Neural progenitor cell (in vitro differentiated cells): ENCODE measurements at regions not wholly inside any gene's neighbourhood (a gene's known extent, or its start where the extent isn't known, plus 50 kb on each side); places are given as distances from the start of the nearest gene placed in this dataset.
A peak's percentile ranks its signal among the peaks of the same experiment; 100 is the strongest.
"Not testable (repeated sequence)": the region's sequence is repeated elsewhere in the genome, so short reads cannot be mapped to it uniquely, and the experiment has no call there.

Experiments used
- DNase-seq: peaks from one replicate; pipeline ENCODE4 v3.0.0-alpha.2; 2016; ENCODE audit warnings: low spot score
- H2AFZ ChIP-seq: fragments of 200-600 bp; sonication (generic); replicated peaks from 2 replicates; pipeline ENCODE4 v1.6.1; 2016; ENCODE audit warnings: antibody characterized with exemption
- H3F3A ChIP-seq: fragments of 200-600 bp; sonication (generic); 2 replicates; pipeline ENCODE4 v1.6.1; 2016; ENCODE audit warnings: antibody characterized with exemption, low read depth
- H3K27ac ChIP-seq: fragments of 200-600 bp; sonication (generic); 2 replicates; pipeline ENCODE4 v1.5.1; 2016; ENCODE audit warnings: mild to moderate bottlenecking
- H3K27me3 ChIP-seq: fragments of 200-600 bp; sonication (generic); 2 replicates; pipeline ENCODE4 v1.6.1; 2016; ENCODE audit warnings: mild to moderate bottlenecking, moderate library complexity
- H3K36me3 ChIP-seq: fragments of 200-600 bp; sonication (generic); 2 replicates; pipeline ENCODE4 v1.5.1; 2016
- H3K4me1 ChIP-seq: fragments of 200-600 bp; sonication (generic); 2 replicates; pipeline ENCODE4 v1.6.1; 2016; ENCODE audit warnings: mixed run types
- H3K4me2 ChIP-seq: fragments of 200-600 bp; sonication (generic); 2 replicates; pipeline ENCODE4 v1.6.1; 2016
- H3K4me3 ChIP-seq: fragments of 200-600 bp; sonication (generic); 2 replicates; pipeline ENCODE4 v1.5.1; 2016
- H3K79me2 ChIP-seq: fragments of 200-600 bp; sonication (generic); 2 replicates; pipeline ENCODE4 v1.6.1; 2016; ENCODE audit warnings: low read depth
- H3K9ac ChIP-seq: fragments of 200-600 bp; sonication (generic); 2 replicates; pipeline ENCODE4 v1.6.1; 2016
- H3K9me3 ChIP-seq: fragments of 200-600 bp; sonication (generic); 2 replicates; pipeline ENCODE4 v1.5.1; 2016; ENCODE audit warnings: low read depth
- H4K20me1 ChIP-seq: fragments of 200-600 bp; sonication (generic); 2 replicates; pipeline ENCODE4 v1.6.1; 2016; ENCODE audit warnings: low read depth
- H3K27ac Mint-ChIP-seq: 3 replicates; pipeline ENCODE4 v1.8.0; 2021; ENCODE audit warnings: mixed read lengths
- H3K27me3 Mint-ChIP-seq: 2 replicates; pipeline ENCODE4 v1.8.0; 2022; ENCODE audit warnings: low read depth, mild to moderate bottlenecking, inconsistent platforms, moderate library complexity, mixed read lengths; ENCODE audit not compliant: insufficient read depth
- H3K36me3 Mint-ChIP-seq: 3 replicates; pipeline ENCODE4 v1.8.0; 2021; ENCODE audit warnings: mixed read lengths
- H3K4me1 Mint-ChIP-seq: 3 replicates; pipeline ENCODE4 v1.8.0; 2021; ENCODE audit warnings: mixed read lengths
- H3K4me3 Mint-ChIP-seq: 3 replicates; pipeline ENCODE4 v1.8.0; 2021; ENCODE audit warnings: mild to moderate bottlenecking, moderate library complexity, mixed read lengths
- H3K9me3 Mint-ChIP-seq: 3 replicates; pipeline ENCODE4 v1.8.0; 2020; ENCODE audit warnings: mixed read lengths
- TF ChIP-seq, protein P1 (sequence below): fragments of 200-600 bp; sonication (generic); IDR thresholded peaks from 2 replicates; pipeline ENCODE4 v1.5.1; 2017; ENCODE audit warnings: antibody characterized with exemption, mild to moderate bottlenecking

DNA sequence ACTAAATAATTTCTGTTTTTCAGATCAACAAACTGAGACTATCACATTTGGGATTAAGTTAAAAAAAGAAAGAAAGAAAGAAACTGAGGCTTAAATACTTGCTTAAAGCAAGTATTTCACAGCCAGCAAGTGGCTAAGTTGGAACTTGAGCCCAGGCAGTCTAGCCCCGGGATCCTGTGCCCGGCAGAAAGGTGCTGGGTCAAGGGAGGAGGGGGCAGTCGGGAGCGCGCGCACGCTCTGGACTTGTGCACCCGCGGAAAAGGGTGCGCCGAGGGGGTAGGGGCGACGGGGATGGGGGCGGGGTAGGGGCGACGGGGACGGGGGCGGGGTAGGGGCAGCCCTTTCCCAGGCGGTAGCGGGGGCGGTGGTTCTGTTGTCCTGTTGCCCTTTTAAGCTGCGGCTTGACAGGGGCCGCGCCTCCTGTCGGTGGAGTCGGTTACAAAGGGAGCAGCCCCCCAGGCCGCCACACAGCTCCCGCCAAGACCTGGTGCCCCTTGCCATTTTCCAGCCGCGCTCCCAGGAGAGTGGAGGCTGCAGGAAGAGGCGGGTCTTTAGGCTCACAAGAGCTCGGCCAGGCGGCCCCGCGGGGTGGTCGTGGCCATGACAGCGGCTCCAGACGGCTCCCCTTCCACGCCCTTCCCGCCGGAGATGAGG is 60.6 kb downstream of the GOLGA8T start:
- not testable (repeated sequence) for H3F3A ChIP-seq, H3K9ac ChIP-seq, H2AFZ ChIP-seq, H3K27ac ChIP-seq, H3K4me1 Mint-ChIP-seq, H3K79me2 ChIP-seq, H3K9me3 Mint-ChIP-seq, H4K20me1 ChIP-seq, H3K36me3 ChIP-seq, H3K27ac Mint-ChIP-seq, H3K9me3 ChIP-seq, H3K27me3 Mint-ChIP-seq, H3K4me1 ChIP-seq, H3K36me3 Mint-ChIP-seq
- DNase-seq, result peak; percentile 53
- peak overlapping the region; percentile 35 for H3K4me3 ChIP-seq
- H3K4me3 Mint-ChIP-seq, result peak overlapping the region; percentile 55
- peaks cover 53% of the 10 kb centered on the region for H3K27me3 ChIP-seq
- peak overlapping the region; percentile 67 for H3K4me2 ChIP-seq
- TF ChIP-seq, protein P1, sequence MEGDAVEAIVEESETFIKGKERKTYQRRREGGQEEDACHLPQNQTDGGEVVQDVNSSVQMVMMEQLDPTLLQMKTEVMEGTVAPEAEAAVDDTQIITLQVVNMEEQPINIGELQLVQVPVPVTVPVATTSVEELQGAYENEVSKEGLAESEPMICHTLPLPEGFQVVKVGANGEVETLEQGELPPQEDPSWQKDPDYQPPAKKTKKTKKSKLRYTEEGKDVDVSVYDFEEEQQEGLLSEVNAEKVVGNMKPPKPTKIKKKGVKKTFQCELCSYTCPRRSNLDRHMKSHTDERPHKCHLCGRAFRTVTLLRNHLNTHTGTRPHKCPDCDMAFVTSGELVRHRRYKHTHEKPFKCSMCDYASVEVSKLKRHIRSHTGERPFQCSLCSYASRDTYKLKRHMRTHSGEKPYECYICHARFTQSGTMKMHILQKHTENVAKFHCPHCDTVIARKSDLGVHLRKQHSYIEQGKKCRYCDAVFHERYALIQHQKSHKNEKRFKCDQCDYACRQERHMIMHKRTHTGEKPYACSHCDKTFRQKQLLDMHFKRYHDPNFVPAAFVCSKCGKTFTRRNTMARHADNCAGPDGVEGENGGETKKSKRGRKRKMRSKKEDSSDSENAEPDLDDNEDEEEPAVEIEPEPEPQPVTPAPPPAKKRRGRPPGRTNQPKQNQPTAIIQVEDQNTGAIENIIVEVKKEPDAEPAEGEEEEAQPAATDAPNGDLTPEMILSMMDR, result peak; percentile 13

DNA sequence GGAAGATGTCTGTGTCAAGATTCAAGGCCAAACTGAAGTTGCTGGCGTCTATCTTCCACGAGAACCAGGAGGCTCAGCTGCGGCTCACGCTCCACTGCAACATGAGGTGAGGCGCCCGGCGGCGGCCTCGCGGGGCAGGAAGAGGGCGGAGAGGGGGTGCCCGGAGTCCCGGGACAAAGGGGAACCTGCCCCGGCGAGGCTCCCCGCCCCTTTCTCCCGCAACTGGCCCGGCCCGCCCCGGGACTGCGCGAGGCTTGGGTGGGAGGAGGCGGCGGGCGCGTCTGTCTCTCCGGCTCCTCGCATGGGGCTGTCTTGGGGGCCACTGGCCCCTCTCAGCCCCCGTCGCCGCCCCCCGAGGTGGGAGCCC is 61.1 kb downstream of the GOLGA8T start:
- H3K27me3 Mint-ChIP-seq, H3K9me3 ChIP-seq, H3K4me1 Mint-ChIP-seq, H3K36me3 Mint-ChIP-seq, H3K9ac ChIP-seq, H3K79me2 ChIP-seq, H4K20me1 ChIP-seq, H2AFZ ChIP-seq, H3K27ac ChIP-seq, H3F3A ChIP-seq, H3K4me1 ChIP-seq, H3K36me3 ChIP-seq, H3K27ac Mint-ChIP-seq, H3K4me3 Mint-ChIP-seq, H3K9me3 Mint-ChIP-seq: not testable (repeated sequence)
- H3K27me3 ChIP-seq, result peaks cover 52% of the 10 kb centered on the region
- H3K4me3 ChIP-seq, result peak overlapping the region; percentile 35
- H3K4me2 ChIP-seq, result peak overlapping the region; percentile 62
- peak; percentile 35 for DNase-seq

DNA sequence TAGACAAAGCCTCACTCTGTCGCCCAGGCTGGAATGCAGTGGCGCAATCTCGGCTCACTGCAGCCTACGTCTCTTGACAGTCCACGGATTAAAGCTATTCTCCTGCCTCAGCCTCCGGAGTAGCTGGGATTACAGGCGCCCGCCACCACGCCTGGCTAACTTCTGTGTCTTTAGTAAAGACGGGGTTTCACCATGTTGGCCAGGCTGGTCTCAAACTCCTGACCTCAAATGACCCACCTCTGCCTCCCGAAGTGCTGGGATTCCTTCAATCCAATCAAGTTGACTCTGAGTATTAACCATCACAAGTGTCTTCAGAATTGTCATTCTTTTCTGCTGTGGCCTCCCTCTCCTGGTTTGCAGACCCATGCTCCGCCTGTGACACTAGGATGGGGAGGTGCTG is 61.9 kb downstream of the GOLGA8T start:
- H3K27ac ChIP-seq, H3K27me3 Mint-ChIP-seq, H3K4me3 ChIP-seq, H2AFZ ChIP-seq, DNase-seq, H3K4me2 ChIP-seq, H3F3A ChIP-seq, H3K4me1 ChIP-seq, H3K9me3 ChIP-seq, H3K27ac Mint-ChIP-seq, H3K36me3 Mint-ChIP-seq, H3K9me3 Mint-ChIP-seq, H3K36me3 ChIP-seq, H3K79me2 ChIP-seq, H4K20me1 ChIP-seq, H3K9ac ChIP-seq, H3K4me1 Mint-ChIP-seq: not testable (repeated sequence)
- H3K27me3 ChIP-seq, result peaks cover 44% of the 10 kb centered on the region
- H3K4me3 Mint-ChIP-seq, result peak overlapping the region; percentile 82

DNA sequence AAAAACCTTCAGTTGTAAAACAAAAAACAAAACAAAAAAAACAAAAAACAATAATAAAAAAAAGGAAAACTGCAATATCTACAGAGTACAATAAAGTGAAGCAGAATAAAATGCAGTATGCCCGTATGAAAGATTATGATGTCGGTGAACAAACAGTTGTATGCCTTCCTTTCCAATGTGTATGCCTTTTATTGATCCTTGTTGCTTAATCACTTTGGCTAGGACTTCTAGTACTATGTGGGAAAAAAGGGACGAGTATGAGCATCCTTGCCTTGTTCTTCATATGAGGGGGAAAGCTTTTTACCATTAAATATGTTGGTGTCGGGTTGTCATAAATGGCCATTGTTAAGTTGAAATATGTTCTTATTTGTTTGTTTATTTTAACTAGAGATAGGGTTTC is 66.7 kb downstream of the GOLGA8T start:
- not testable (repeated sequence) for H3K36me3 Mint-ChIP-seq, H3K27ac Mint-ChIP-seq, H3K9ac ChIP-seq, H3K27ac ChIP-seq, H3K4me3 Mint-ChIP-seq, H2AFZ ChIP-seq, H3K4me1 Mint-ChIP-seq, H3K9me3 ChIP-seq, H3K27me3 Mint-ChIP-seq, H3K4me2 ChIP-seq, H3F3A ChIP-seq, DNase-seq, H3K4me1 ChIP-seq, H3K9me3 Mint-ChIP-seq, H3K36me3 ChIP-seq, H4K20me1 ChIP-seq, H3K79me2 ChIP-seq, H3K4me3 ChIP-seq
- H3K27me3 ChIP-seq, result peaks cover 12% of the 10 kb centered on the region

DNA sequence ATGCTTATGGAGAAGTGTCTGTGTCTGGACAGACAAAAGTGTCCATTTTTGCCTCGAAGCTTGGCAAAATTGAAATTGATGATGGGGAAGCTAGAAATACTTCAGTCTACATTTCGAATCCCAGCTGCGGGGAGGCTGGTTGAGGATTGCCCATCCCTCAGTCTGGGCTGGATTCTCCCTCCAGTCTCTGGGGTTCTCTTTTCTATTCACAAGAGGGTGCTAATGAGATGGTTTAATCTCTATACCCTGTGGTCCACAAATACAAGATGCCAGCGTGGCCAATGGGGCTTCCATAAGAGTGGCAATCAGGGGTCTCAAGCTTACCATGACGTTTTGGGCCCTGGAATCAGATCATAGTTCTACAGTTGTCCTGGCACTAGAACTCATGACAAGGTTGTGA is 78.9 kb downstream of the GOLGA8T start:
- H3K9ac ChIP-seq, H3K4me1 ChIP-seq, H3K36me3 ChIP-seq, H3K4me3 Mint-ChIP-seq, H4K20me1 ChIP-seq, H3K9me3 Mint-ChIP-seq, DNase-seq, H3K27ac ChIP-seq, H3K27me3 ChIP-seq, H2AFZ ChIP-seq, H3K27me3 Mint-ChIP-seq, H3K9me3 ChIP-seq, H3K36me3 Mint-ChIP-seq, H3F3A ChIP-seq, H3K4me3 ChIP-seq, H3K4me2 ChIP-seq, H3K79me2 ChIP-seq, H3K27ac Mint-ChIP-seq, H3K4me1 Mint-ChIP-seq: not testable (repeated sequence)

DNA sequence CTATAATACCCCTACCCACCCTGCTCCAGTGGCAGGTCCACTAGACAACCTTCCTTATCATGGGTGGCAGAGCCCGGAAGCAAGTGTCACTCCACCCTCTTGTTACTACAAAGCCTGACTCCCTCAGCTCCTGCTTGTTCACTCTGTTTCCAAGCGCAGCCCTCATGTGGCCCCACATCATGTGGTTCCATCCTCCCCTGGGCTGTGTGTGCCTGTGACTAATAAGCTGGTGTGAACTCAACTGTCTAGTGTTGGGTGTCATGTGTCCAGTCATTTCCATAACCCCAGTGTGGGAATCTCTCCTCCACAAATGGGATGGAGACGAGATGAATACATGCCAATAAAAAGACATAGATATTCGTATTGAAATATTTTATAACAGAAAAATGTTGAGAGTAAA is 87.0 kb downstream of the GOLGA8T start:
- H3K9ac ChIP-seq, H3K4me2 ChIP-seq, H3K9me3 ChIP-seq, H3K4me3 ChIP-seq, H3K27me3 Mint-ChIP-seq, H4K20me1 ChIP-seq, H3K36me3 Mint-ChIP-seq, H3K4me1 ChIP-seq, H3F3A ChIP-seq, H3K9me3 Mint-ChIP-seq, H3K27ac ChIP-seq, H3K4me1 Mint-ChIP-seq, H3K27ac Mint-ChIP-seq, DNase-seq, H3K36me3 ChIP-seq, H2AFZ ChIP-seq, H3K79me2 ChIP-seq, H3K4me3 Mint-ChIP-seq: not testable (repeated sequence)
- H3K27me3 ChIP-seq, result peaks cover 32% of the 10 kb centered on the region

DNA sequence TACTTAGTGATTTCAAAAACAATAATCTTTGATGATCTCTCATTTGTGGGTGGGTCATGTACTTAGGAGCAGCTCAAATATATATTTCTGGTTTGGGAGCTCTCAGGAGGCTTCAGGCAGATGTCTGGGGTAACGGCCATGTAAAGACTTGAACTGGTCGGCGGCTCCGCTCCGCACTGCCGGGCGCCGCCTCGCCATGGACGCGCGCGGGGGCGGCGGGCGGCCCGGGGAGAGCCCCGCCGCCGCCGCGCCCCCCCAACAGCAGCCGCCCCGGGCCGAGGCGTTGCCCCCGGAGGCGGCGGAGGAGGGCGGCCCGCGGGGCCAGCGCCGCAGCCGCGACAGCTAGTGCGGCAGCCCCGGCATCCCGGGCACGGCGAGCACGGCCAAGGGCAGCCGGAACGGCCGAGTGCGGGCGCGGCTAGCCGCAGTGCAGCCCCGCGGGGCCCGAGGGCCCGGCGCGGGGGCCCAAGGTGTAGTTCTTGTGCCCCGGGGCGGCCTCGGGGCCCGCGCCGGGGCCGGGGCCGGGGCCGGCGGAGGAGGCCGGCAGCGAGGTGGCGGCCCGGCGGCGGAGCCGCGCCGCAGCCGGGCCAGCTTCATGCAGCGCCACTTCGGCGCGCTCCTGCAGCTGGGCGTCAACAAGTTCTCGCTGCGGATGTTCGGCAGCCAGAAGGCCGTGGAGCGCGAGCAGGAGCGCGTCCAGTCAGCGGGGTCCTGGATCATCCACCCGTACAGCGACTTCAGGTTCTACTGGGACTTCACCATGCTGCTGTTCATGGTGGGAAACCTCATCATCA is 88.1 kb downstream of the GOLGA8T start:
- not testable (repeated sequence) for H3K4me1 Mint-ChIP-seq, H4K20me1 ChIP-seq, H3K4me3 ChIP-seq, DNase-seq, H3K27ac ChIP-seq, H3K36me3 ChIP-seq, H3K4me2 ChIP-seq, H3K4me3 Mint-ChIP-seq, H3K4me1 ChIP-seq, H3K79me2 ChIP-seq, H3K36me3 Mint-ChIP-seq, H3K9me3 Mint-ChIP-seq, H3K9ac ChIP-seq, H3F3A ChIP-seq, H3K9me3 ChIP-seq, H3K27me3 Mint-ChIP-seq, H3K27ac Mint-ChIP-seq, H2AFZ ChIP-seq
- H3K27me3 ChIP-seq, result peaks cover 32% of the 10 kb centered on the region
